ENCODE measurements at regions not wholly inside any gene's neighbourhood (a gene's known extent, or its start where the extent isn't known, plus 50 kb on each side); places are given as distances from the start of the nearest gene placed in this dataset.

DNA sequence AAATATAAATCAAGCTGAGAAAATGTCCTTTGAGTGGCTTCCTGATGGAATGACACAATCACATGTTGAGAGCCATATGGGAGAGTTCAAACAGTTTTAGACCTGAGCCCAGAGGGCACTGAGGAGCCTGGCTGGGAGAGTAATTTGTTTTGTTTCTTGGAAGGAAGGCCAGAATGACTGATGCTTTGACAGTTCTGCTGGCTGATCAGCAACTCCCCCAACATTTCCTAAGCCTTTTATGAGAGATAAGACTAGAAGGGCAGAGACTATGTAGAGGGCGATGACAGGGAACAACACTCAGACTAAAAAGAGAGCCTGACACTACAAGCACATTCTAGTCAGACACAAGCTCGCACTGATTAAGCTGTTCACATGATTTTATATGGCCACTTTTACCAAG, 169.2 kb downstream of the COX7C start:
- DNase-seq: no peak

DNA sequence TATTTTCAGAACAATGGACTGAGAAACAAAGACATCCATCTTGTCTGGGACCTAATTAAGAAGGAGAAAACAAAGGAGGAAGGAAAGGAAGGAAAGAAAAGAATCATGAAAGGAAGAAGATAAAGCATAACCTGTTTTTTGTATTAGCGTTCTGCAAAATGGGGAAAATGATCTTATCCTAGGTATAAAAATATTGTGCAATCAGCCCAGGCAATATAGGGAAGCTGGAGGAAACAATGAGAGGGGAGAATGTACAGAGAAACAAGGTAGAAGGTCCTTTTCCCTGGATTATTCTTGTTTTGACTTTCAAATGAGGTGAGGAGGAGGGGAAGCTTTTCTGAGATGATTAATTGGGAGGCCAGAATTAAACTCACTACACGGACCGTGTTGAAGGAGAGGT, 177.9 kb downstream of the COX7C start:
- no peak for DNase-seq

GRCh38 chr5:86797677-86798076, 179.9 kb downstream of the COX7C start:
- no peak for DNase-seq

- no peak for DNase-seq
Observed at GRCh38 chr5:86806206-86806605, 188.5 kb downstream of the COX7C start.

DNA sequence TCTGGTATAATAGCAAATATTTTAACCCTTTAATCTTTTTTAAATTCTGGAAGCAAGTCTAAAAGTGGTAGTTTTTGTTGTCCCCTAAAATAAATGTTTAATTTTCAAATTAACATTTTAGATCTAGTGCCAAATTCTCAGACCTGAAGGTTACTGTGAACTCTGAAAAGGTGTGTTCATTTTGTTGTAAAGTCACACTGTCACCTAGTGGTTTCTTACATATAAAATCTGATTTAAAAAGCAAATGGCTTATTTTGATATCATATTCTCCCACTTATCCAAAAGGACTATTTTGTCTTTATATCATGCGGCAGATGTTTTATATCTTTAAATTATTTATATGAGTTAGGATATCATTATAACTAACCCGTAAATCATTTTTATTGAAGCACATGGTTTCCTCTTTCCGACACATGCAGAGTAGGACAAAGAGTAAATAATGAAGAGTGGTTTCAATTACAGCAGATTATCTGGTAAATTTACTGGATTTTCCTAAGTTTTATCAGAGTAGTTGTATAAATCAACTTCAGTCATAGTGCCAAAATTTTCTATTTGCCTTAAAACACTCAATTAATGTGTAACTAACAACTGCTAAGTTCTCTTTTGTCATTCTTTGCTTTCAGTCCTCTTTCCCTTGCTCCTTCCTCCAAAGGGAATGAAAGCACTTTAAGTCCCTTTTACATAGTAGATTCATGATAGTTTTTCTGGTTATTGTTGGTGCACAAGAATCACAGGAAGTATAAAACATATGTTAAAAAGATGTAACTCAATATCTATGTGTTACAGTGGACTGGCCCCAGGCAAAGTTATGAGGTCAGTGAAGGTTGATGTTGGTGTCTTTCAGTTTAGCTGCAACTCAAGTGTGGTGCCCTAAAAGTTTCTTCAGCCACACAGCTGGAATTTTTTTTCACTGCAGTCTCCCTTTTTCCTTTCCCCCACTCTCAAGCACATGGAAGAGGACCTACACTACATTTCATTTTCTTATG, 189.6 kb downstream of the COX7C start:
- no peak for DNase-seq

- no peak for DNase-seq
Observed at GRCh38 chr5:86814315-86814714, 196.6 kb downstream of the COX7C start.

- no peak for DNase-seq
Observed at GRCh38 chr5:86814907-86815306, 197.2 kb downstream of the COX7C start.

DNA sequence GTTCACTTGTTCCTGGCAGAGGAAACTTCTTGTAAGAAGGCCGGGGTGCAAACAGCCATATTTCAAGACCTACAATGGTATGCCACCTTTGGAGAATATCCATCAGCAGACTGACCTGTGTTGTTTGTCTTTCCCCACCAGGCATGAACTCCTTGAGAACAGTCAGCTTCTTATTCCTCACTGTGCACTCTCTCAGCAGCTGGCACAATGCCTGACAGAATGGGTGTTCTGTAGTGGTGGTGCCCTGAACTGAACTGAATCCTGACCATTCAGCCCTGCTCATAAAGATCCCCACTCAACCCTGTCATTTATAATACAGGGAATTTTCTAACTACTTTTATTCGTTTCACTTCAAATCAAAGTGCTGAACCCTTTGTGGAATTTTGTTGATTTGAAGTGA, 206.9 kb downstream of the COX7C start:
- DNase-seq: no peak

- DNase-seq: no peak
Observed at GRCh38 chr5:86831128-86831527, 213.4 kb downstream of the COX7C start.

DNA sequence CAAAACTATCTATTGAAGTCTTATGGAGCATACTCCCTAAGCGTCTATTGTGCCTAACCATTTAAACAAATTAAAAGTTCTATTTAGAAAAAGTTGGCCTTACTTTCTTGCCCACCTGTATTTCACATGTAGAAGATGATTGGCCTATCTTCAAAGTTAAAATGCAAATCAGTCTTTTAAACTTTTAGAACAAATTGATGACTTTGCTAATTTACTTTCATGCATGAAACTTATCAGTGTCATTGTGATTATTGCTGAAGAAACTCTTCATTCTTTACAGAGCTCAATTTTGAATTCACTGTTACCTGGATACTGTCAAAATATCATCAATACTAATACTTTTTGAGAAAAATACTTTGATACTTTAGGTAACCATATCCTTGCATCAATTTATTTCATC, 216.1 kb downstream of the COX7C start:
- DNase-seq: no peak

DNA sequence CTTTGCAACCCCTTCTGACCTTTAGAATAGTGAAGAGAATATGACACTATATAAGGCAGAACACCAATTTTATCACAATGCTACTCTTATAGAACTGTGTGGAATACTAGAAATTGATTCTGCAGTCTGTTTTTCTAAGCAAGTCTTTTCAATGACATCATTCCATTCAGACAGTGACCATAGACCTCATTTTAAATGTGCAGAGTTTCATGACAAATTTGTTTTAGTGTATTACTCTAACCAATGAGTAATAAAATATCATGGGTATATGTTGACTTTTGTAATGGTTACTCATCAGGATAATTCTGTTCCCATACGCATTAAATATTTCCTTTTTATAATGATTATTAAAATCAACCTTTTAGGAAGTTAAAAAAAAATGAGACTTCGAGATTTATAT, 219.9 kb downstream of the COX7C start:
- DNase-seq: no peak

DNA sequence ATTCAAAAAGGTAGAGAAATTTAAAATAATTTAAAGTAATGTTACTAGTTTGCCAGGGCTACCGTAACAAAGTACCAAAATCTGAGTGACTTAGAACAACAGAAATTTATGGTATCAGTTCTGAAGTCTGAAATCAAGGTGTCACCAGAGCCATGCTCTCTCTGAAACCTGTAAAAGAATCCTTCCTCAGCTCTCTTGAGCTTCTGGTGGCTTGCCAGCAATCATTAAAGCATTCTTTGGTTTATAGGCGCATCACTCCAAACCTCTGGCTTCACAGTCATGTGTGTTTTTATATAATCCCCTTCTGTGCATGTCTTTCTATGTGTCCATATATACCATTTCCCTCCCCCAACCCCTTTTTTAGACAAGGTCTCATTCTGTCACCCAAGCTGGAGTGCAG, 220.3 kb downstream of the COX7C start:
- DNase-seq: no peak

GRCh38 chr5:86841000-86841644, 223.4 kb downstream of the COX7C start:
- no peak for DNase-seq

- no peak for DNase-seq
Observed at GRCh38 chr5:86858442-86858841, 240.7 kb downstream of the COX7C start.

- no peak for DNase-seq
Observed at GRCh38 chr5:86861512-86861911, 243.8 kb downstream of the COX7C start.

DNA sequence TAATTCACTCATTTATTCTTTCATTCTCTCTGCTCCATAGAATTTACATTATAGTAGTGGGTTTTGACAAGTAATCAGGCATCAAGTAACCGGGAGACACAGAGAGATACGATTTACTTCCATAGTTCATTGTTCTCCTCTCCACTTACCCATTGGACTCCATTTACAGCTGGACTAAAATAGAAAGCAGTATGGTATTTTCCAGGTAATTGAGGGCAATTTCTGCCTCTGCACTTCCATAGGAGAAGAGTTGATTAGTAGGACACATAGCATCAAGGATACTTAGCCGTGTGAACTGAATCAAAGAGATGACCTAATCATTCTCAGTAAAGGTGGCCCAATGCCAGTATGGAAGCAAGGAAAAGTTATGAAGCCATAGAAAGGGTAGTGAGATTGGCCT, 244.4 kb downstream of the COX7C start:
- DNase-seq: no peak

- DNase-seq: no peak
Observed at GRCh38 chr5:86864051-86864450, 246.3 kb downstream of the COX7C start.

DNA sequence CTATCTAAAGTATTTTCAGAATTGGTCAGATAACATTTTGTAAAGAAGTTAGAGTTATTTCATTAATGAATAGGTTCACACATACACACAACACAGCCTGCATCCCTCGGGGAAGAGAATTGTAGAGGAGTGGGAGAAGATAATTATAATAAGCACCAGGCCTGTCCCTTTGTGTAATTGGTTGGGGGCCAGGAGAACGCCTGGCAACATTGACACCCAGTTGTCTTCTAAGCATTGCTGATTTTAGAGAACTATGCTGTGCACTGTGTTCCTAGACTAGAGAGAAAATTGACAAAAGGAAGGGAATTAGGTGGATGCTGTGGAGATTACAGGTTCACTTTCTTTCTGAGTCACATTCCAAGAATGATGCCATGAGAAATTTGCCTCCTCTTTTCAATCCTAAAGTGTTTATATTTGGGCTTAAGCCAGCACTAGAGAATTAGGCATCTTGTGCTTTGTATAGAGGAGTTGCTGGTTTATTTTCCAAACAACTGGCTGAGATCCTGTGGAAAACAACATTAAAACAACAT, 247.6 kb downstream of the COX7C start:
- no peak for DNase-seq

DNA sequence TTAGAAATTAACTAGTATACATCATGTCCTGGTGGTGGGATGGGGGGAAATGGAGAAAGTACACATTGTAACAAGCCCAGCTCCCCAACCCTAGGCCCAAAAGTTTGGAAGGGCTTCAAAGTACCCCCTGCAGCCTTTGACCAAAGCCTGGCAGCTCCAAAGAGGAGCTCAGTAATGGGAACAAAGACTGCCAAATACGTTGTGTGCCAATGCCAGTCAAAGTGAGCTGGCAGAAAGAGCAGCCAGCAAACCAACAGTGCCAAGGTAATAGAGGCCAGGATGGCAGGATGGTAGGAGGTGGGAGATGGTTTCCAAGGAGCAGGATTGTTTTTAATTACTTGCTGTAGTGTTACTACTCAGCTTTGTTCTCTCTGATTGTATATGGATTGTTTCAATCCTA, 248.3 kb downstream of the COX7C start:
- DNase-seq: no peak

DNA sequence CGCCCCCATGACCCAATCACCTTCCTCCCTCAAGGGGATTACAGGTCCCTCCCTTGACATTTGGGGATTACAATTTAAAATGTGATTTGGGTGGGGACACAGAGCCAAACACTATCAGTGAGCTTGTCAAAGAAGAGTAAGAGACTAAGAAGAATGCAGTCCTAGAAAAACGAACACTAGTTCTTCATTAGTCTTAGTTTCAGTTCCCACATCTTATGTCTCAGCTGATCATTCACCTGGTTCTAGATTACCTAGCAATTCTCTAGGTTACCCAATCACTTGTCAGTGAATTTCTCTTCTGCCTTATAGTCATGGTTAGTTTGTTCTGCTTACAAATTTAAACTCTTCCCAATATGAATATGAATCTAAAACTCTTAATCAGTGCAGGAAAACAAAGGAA, 251.5 kb downstream of the COX7C start:
- DNase-seq: no peak

DNA sequence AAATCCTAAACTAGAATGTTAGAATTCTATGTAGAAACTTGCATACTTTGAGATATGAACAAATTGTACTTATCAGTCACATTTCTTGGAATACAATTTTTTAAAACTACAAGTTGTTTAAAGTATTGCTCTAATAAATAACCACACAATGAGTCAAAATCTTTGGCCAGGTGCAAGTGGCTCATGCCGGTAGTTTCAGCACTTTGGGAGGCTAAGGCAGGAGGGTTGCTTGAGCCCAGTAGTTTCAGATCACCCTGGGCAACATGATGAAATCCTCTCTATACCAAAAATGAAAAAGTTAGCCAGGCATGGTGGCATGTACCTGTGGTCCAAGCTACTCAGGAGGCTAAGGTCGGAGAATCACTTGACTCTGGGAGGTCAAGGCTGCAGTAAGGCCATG, 257.8 kb downstream of the COX7C start:
- DNase-seq: no peak

- DNase-seq: no peak
Observed at GRCh38 chr5:86878250-86878649, 260.5 kb downstream of the COX7C start.

DNA sequence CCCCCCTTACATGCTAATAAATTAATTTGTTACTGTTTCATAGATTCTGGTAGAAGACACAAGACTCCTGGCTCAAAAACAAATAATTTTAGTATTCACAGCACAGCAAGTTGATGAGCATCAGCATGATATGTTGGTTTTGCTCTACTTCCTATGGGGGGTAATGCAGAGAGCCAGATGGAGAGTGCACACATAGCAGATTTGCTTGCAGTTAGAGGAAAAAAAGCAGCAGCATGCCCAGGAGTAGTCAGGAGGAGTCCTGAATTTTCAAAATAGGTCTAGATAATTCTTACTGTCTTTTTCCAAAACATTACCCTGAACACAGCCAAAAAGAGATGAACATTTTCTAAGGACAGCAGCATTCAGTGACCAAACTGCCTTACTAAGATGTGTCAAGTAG, 261.3 kb downstream of the COX7C start:
- DNase-seq: no peak

- DNase-seq: no peak
Observed at GRCh38 chr5:86880344-86880743, 262.6 kb downstream of the COX7C start.

Measured in CD4-positive, alpha-beta T cell treated with Interleukin-17A for 4 hours (primary cell).